GF-D8 (cell line): ENCODE measurements at regions not wholly inside any gene's neighbourhood (a gene's known extent, or its start where the extent isn't known, plus 50 kb on each side); places are given as distances from the start of the nearest gene placed in this dataset.
"Not testable (repeated sequence)": the region's sequence is repeated elsewhere in the genome, so short reads cannot be mapped to it uniquely, and the experiment has no call there.

Source experiments
- DNase-seq: peaks from one replicate; lab custom pipeline; 2025; lab: John Stamatoyannopoulos, UW

GRCh38 chr5:154620411-154620810 is 134.8 kb upstream of the LARP1 start:
- peak; percentile 27 for DNase-seq

- DNase-seq: no peak
Observed at GRCh38 chr5:154618696-154619095, 136.5 kb upstream of the LARP1 start.

GRCh38 chr5:154614595-154614994 is 136.6 kb upstream of the HAND1 start:
- no peak for DNase-seq

DNA sequence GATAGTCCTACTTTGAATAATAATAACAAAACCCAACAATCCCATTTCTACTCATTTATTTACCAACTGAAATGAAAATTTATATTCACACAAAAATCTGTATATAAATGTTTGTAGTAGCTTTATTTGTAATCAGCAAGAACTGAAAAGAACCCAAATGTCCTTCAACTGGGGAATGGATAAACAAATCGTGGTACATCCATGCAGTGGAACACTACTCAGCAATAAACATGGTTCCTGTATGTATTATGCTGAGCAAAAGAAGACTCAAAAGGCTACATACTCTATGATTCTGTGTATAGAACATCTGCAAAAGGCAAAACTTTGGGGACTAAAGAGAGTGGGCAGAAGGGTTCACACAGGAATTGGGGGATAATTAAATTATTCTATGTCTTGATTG is 136.1 kb upstream of the HAND1 start:
- DNase-seq: no peak

DNA sequence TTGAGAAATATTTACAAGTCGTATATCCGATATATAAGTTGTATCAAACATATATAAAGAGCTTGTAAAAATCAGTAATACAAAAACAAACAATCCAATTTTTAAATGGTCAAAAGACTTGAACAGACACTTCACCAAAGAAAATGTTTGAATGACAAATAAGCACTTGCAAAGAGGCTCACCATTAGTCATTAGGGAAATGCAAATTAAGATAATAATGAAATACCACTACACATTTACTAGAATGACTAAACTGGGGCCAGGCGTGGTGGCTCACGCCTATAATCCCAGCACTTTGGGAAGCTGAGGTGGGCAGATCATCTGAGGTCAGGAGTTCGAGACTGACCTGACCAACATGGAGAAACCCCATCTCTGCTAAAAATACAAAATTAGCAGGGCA is 134.6 kb upstream of the HAND1 start:
- DNase-seq: no peak

DNA sequence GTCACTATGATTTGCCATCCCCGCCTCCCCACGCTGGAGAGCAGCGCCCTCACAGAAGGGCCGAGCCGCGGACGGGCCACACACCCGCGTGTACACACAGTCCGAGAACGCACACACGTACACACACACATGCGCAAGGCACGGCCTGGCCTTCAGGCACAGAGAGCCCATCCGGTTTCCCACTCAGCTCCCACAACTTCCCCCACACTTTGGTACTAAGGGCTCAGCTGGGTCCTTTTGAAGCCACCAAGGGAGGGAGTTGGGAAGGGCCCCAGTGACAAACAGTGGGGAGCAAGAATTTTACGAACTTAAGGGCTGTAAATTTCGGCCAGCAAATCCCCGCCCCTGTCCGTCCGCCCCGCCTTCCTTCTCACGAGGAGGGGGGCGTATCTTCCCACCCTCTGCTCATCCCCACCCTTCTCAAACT is 133.3 kb upstream of the HAND1 start:
- DNase-seq: no peak

- peak; percentile 23 for DNase-seq
Observed at GRCh38 chr5:154610321-154611154, 132.5 kb upstream of the HAND1 start.

DNA sequence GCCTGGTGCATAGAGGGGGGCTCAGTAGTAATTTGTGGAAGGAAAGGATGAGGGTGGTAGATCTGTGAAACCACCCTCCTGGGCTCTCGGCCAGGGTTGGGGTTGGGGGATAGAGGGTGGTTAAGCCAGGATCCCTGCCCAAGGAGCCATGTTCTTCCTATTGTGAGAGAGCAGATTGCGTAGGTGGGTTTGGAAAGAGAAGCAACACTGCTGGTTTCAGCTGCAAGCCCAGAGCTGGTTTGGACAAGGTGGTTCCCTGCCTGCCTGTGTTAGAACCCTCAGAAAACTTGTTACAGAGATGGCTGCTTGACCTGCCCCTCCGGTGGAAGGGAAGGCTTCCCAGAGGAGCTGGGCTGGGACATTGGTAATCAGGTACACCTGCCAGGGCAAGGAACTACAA is 131.2 kb upstream of the HAND1 start:
- no peak for DNase-seq

DNA sequence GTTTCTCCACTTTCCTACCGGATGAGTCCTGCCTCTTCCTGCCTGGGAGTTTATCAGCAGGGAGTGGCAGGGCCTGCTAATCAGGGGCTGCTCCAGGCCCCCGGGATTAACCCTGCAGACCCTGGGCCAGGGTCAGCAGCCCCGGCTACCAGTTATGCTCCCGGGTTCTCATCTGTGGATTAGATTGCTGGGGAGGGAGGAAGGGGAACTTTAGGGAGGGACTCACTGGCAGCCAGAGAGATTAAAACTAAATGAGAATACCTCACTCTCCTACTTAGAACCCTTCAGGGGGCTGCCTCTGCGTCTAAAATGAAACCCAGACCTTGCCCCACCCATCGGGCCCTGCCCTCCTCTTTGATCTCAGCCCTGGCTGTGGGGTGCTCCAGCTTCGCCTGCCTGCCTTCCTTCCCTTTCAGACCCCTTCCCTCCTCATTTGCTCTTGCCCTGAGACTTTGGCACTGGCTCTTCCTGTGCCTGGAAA is 130.5 kb upstream of the HAND1 start:
- no peak for DNase-seq

- no peak for DNase-seq
Observed at GRCh38 chr5:154607746-154608145, 129.7 kb upstream of the HAND1 start.

DNA sequence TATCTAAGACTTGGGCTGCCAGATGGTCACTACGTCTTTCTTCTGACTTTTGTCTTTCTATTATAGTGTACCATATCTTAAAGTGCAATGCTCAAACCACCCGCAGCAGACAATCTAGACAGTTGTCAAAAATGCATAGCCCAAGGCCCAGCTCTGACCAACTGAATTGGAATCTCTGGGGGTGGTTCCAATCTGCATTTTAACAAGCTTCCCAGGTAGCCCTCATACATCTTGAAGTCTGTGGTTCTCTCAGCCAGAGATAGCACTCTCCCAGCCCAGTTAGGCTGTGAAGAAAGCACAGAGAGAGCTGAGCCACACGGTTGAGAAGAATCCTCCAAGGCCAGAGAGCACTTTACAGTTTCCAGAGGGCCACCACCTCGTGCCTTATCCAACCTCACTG is 128.2 kb upstream of the HAND1 start:
- no peak for DNase-seq

DNA sequence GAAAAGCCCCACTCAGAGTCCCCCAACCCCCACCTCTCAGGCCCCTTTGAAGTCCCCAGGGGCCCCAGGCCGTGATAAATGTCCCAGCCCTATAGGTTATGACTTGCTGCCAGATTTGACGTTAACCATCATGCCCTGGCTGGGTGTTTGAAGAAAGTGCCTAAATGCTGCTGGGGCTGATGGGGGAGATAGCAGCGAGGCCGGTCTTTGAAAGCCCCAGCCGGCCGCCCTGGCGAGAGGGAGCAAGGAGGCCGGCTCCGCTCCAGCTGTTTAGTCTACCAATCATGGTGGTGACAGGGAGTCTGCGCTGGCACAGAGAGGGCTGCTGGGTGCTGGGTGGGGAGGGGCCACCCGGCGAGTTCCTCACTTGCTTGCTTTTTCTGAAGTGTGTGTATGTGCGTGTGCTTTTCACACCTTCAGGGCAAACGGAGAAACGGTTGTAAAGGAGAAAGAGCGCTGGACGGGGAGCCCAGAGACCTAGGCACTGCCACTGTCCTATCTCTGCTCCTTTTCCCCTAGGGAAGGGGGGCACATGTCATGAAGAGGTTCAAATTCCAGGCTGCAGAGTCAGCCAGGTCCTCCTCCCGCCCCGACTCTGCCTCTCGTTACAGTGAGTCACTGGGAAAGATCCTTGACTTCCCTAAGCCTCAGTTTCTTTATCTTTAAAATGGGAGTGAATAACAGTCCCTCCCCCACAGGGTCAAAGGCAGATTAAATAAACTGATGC is 126.1 kb upstream of the HAND1 start:
- DNase-seq: no peak

- no peak for DNase-seq
Observed at GRCh38 chr5:154603485-154603884, 125.5 kb upstream of the HAND1 start.

GRCh38 chr5:154603011-154603410 is 125.0 kb upstream of the HAND1 start:
- DNase-seq: no peak

- DNase-seq: no peak
Observed at GRCh38 chr5:154601014-154601413, 123.0 kb upstream of the HAND1 start.

DNA sequence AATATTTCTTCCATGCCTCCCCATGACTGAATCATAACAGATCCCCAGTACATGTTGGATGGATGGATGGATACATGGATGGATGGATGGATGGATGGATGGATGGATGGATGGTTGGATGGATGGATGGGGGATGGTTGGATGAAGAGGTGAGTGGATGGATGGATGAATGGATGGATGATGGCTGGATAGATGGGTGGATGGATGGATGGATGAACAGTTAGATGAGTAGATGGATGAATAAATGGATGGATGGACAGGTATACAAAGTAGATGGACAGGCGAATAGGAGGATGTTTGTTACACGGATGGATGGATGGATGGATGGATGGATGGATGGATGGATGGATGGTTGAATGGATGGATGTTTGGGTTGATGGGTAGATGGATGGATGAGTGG is 120.0 kb upstream of the HAND1 start:
- no peak for DNase-seq

DNA sequence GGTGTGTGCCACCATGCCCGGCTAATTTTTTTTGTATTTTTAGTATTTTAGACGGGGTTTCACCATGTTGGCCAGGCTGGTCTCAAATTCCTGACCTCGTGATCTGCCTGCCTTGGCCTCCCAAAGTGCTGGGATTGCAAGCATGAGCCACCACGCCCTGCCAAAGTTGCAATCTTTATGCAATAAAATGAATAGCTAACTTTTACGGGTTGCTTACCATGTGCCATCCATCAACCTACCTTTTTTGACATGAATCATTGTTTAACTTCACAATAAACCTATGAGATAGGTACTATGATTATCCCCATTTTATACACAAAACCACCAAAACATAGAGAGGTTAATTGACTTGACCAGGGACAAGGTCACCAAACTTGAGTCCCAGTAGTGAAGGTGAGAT is 118.8 kb upstream of the HAND1 start:
- DNase-seq: not testable (repeated sequence)

GRCh38 chr5:154595662-154596061 is 117.6 kb upstream of the HAND1 start:
- DNase-seq: no peak

GRCh38 chr5:154593796-154594195 is 115.8 kb upstream of the HAND1 start:
- DNase-seq: no peak

DNA sequence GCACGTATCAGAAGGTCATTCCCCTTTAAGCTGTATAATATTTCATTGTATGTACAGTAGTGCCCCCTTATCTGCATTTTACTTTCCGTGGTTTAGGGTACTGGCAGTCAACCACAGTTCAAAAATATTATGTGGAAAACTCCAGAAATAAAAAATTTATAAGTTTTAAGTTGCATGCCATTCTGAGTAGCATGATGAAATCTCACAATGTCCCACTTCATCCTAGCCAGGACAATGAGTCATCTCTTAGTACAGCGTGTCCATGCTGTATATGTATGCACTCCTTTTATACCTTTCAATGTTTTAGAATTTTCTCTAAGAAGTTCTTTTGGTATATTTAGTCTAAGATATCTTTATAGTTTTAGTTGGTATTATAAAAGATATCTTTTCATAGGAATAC is 115.0 kb upstream of the HAND1 start:
- no peak for DNase-seq

- no peak for DNase-seq
Observed at GRCh38 chr5:154590093-154590724, 112.2 kb upstream of the HAND1 start.

GRCh38 chr5:154589511-154589910 is 111.5 kb upstream of the HAND1 start:
- no peak for DNase-seq
